Effector memory CD4-positive, alpha-beta T cell (primary cell): ENCODE measurements at regions not wholly inside any gene's neighbourhood (a gene's known extent, or its start where the extent isn't known, plus 50 kb on each side); places are given as distances from the start of the nearest gene placed in this dataset.

Experiments used
- DNase-seq, 3 donors: peaks; one replicate each; pipeline ENCODE4 v3.0.0-alpha.2; 2020
- H3K27ac ChIP-seq: 2 replicates; pipeline ENCODE4 v1.7.0; 2013; ENCODE audit warnings: mild to moderate bottlenecking, low read length, moderate library complexity; ENCODE audit not compliant: insufficient read depth, poor library complexity, severe bottlenecking
- H3K27me3 ChIP-seq: replicated peaks from 2 replicates; pipeline ENCODE4 v1.7.0; 2013; ENCODE audit warnings: mild to moderate bottlenecking, low read length; ENCODE audit not compliant: insufficient read depth, control insufficient read depth, poor library complexity, severe bottlenecking
- H3K36me3 ChIP-seq: 2 replicates; pipeline ENCODE4 v1.7.0; 2013; ENCODE audit warnings: mild to moderate bottlenecking, low read length, moderate library complexity; ENCODE audit not compliant: control insufficient read depth, insufficient read depth
- H3K4me1 ChIP-seq: 2 replicates; pipeline ENCODE4 v1.7.0; 2013; ENCODE audit warnings: low read length, mild to moderate bottlenecking; ENCODE audit not compliant: control insufficient read depth, insufficient read depth, poor library complexity, severe bottlenecking
- H3K4me3 ChIP-seq: 2 replicates; pipeline ENCODE4 v1.7.0; 2013; ENCODE audit warnings: low read length, low read depth, mild to moderate bottlenecking; ENCODE audit not compliant: insufficient read depth, poor library complexity, severe bottlenecking
- H3K9me3 ChIP-seq: 2 replicates; pipeline ENCODE4 v1.7.0; 2013; ENCODE audit warnings: mild to moderate bottlenecking, low read length, moderate library complexity; ENCODE audit not compliant: control insufficient read depth

DNA sequence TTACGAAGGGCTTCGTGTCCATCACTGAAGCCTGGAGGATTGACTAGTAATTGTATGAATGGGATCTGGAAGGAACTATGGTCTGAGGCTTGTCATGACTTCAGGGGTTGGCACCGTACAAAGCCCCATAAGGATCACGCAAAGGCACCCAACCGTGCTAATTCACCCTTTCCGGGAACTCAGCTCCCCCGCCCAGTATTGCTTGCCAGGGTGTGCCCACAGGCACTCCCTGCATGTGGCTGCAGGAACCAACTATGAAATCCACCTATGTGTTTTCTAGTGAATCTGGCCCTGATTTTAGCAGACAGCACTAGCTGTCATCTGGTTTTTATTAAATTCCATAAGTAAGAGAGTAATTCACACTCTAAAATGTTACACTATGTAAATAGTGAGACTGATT is 139.2 kb downstream of the TM2D1 start:
- Histone ChIP-seq H3K27me3 (peaks cover 2% of the 10 kb centered on the region), H3K9me3 (no peaks in the 10 kb centered on the region), H3K36me3 (no peaks in the 10 kb centered on the region), H3K4me3 (no peak overlapping the region), H3K27ac (no peak overlapping the region), H3K4me1 (no peaks in the 10 kb centered on the region)
- DNase-seq = no peak

DNA sequence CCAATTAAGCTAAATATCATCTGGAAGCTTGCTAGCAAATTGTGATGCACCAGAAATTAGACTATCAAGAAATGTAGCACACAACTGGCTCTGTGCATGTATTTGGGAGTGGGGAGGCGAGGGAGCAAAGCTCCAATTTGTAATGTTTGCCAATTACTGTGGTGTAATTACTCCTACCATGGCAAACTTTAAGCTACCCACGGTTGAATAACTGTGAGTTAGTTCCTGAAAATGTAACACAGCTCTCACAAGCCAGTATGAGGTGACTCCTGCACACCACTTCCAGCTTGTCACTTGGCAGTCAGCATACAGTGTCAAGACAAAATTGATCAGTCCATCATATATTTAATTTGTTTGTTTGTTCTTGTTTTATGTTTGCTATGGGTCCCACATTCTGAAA is 141.2 kb downstream of the TM2D1 start:
- Histone ChIP-seq H3K27me3 (peaks cover 6% of the 10 kb centered on the region), H3K9me3 (no peaks in the 10 kb centered on the region), H3K36me3 (no peaks in the 10 kb centered on the region), H3K4me3 (no peak overlapping the region), H3K27ac (no peak overlapping the region), H3K4me1 (no peaks in the 10 kb centered on the region)
- no peak for DNase-seq

DNA sequence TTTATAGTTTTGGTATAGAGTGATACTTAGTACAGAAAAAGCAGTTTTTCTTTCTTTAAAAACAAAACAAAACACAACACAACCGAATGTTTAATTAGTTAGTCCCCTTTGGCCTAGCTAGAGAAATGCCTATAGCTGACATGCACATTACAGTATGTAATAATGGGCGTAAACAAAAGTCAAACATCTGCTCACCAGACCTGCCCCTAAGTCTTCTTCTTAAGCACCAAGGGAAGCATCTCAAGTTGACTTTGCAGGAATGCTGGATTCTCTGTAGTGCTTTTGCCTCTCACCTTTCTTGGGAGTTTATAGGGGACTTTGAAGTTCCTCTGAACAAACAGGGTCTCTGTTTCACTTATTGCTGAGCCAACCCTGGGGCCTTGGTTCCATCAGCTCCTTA is 143.7 kb downstream of the TM2D1 start:
- Histone ChIP-seq H3K27ac (no peak overlapping the region), H3K4me3 (no peak overlapping the region), H3K27me3 (peaks cover 6% of the 10 kb centered on the region), H3K9me3 (no peaks in the 10 kb centered on the region), H3K36me3 (no peaks in the 10 kb centered on the region), H3K4me1 (no peaks in the 10 kb centered on the region)
- DNase-seq = no peak

DNA sequence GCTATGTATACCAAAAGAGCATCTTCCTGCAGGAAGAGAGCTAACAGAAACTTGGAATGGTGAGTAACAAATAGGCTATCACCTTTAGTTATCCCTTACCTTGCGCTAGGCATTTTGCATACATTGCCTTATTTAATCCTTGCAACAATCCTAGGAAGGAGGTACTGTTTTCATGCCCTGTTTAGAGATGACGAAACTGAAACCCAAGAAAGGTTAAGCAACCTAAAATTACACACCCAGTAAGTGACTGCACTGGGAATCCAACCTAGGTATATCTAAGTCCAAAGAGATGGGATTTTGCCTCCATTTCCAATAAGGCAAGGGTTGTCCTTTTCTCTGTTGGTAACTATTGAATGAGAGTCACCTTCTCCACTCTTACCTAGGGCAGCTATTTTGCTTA is 144.5 kb downstream of the TM2D1 start:
- H3K27ac ChIP-seq = no peak overlapping the region
- H3K4me3 ChIP-seq = no peak overlapping the region
- no peak for DNase-seq
- no peaks in the 10 kb centered on the region for H3K36me3 ChIP-seq
- peaks cover 6% of the 10 kb centered on the region for H3K27me3 ChIP-seq
- H3K9me3 ChIP-seq = no peaks in the 10 kb centered on the region
- H3K4me1 ChIP-seq = no peaks in the 10 kb centered on the region

DNA sequence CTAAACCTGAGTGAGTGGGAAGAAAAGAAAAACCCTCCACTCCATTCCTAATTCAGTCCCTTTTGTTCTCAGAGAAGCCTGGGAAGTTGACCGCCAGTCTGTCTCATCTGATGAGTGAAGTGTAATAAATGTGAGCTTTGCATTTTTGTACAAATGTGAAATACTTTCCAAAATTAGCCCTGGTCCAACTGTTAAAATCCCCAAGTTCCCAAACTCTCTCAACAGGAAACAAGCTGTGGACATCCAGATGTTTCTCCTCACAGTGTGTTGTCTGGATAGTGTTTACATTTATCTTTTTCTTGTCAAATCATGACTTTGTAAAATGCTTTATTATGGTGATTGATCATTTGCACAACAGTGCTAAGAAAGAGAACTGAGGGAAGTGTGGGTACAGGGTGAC is 145.1 kb downstream of the TM2D1 start:
- Histone ChIP-seq H3K27ac (no peak overlapping the region), H3K9me3 (no peaks in the 10 kb centered on the region), H3K36me3 (no peaks in the 10 kb centered on the region), H3K4me3 (no peak overlapping the region), H3K4me1 (no peaks in the 10 kb centered on the region), H3K27me3 (peaks cover 6% of the 10 kb centered on the region)
- no peak for DNase-seq

DNA sequence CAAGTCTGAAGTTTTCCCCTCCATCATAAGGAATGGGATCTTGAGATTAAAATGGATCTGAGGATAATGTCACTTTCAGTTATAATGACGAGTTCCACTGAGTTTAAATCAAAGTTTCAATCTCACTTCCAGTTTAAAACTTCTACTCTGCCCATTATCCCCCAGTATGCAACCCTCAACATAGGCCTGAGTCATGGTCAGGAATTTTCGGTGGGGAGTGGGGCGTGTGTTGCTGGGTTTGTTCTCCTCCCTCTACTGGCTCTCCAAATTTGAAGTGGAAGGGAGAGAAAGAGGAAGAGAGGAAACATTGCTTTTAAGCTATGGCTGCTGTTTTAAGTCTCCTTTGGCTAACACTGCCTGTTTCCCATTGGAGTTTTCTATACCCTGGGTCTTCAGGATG is 152.9 kb downstream of the TM2D1 start:
- Histone ChIP-seq H3K4me3 (no peak overlapping the region), H3K4me1 (no peaks in the 10 kb centered on the region), H3K27me3 (no peaks in the 10 kb centered on the region), H3K9me3 (no peaks in the 10 kb centered on the region), H3K27ac (no peak overlapping the region), H3K36me3 (no peaks in the 10 kb centered on the region)
- no peak for DNase-seq

DNA sequence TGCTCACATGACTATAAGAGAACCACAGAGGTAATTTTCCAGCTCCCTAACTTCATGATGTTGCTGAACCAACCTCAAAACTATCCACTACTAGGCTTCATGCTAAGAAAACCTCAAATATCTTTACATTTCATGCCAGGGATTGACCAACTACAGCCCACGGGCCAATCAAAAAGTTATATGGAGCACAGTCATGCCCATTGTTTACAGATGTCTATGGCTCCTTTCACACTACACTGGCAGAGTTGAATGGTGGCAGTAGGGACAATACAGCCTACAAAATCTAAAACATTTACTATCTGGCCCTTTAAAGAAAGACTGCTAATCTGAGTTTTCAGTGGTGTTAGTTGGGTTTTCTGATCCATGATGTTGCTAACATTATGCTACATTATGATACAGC is 154.8 kb downstream of the TM2D1 start:
- DNase-seq = no peak
- peaks cover 10% of the 10 kb centered on the region for H3K9me3 ChIP-seq
- no peak overlapping the region for H3K27ac ChIP-seq
- no peaks in the 10 kb centered on the region for H3K36me3 ChIP-seq
- no peaks in the 10 kb centered on the region for H3K27me3 ChIP-seq
- no peaks in the 10 kb centered on the region for H3K4me1 ChIP-seq
- no peak overlapping the region for H3K4me3 ChIP-seq

DNA sequence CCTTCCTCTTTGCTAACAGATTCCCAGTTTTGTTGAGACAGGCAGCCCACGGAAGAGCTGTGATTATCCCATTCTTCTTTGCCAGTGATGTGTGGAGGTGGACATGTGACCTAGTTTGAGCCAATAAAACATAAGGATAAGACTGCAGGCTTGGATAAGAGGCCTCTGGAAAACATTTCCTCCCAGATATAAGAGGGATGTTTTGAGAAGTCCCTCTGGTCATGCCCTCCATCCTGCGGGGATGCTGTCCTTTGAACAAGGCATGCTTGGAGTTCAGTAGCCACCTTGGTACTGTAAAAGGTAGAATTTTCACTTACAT is 155.7 kb downstream of the TM2D1 start:
- Histone ChIP-seq H3K27ac (no peak overlapping the region), H3K4me1 (no peaks in the 10 kb centered on the region)

DNA sequence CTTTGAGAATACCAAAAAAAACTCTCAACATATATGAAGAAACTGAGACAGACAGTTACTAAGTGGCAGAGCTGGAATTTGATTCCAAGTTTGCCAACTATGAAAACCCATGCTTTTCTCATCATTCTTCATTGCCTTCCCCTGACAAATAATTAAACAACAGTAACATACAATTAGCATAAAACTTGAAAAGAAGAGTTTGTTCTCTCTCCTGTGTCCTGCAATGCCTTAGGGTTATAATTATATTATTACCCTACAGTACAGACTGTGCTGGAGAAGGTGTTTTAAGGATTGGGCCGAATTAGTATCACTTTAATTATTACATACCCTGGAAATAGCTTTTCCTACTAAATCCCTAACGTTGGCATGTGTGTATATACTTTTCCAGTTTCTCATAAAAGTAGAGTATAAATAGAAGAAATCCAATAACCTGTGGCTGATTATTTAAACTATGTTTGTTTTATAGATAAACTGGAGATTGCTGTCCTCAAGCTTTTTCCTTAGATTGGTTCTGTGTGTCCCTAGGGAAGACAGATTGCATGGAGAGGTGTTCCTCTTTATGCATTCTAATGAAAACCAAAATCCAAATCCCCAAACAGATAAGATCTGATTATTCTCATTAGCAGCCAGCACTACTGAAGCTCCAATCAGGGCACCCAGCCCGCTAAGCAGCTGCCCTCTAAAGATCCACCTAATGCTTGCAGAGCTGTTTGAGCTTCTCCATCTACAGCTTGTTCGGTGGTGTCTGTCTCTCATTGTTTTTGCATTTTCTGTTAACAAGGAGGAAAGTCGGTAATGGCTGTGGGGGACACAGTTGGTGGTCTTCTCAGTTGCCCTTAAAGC is 156.3 kb downstream of the TM2D1 start:
- H3K36me3 ChIP-seq = no peaks in the 10 kb centered on the region
- H3K4me1 ChIP-seq = no peaks in the 10 kb centered on the region
- no peak overlapping the region for H3K4me3 ChIP-seq
- no peaks in the 10 kb centered on the region for H3K27me3 ChIP-seq
- peaks cover 10% of the 10 kb centered on the region for H3K9me3 ChIP-seq
- DNase-seq = no peak
- H3K27ac ChIP-seq = no peak overlapping the region

More for the DNA sequence above, 155.7 kb downstream of the TM2D1 start:
- no peaks in the 10 kb centered on the region for H3K36me3 ChIP-seq
- no peak for DNase-seq
- no peak overlapping the region for H3K4me3 ChIP-seq
- H3K9me3 ChIP-seq = peaks cover 10% of the 10 kb centered on the region
- H3K27me3 ChIP-seq = no peaks in the 10 kb centered on the region

DNA sequence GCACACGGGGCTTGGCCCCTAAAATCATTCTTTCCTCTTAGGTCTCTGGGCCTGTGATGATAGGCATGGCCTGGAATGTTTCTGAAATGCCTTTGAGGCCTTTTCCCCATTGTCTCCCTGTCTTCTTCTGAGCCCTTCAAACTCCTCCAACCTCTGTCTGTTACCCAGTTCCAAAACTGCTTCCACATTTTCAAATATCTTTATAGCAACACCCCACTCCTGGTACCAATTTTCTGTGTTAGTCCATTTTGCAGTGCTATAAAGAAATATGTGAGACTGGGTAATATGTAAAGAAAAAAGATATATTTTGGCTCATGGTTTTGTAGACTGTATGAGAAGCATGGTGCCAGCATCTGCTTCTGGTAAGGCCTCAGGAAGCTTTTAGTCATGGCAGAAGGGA is 158.8 kb downstream of the TM2D1 start:
- no peak overlapping the region for H3K4me3 ChIP-seq
- no peak overlapping the region for H3K27ac ChIP-seq
- peaks cover 10% of the 10 kb centered on the region for H3K9me3 ChIP-seq
- H3K4me1 ChIP-seq = no peaks in the 10 kb centered on the region
- DNase-seq = no peak
- H3K27me3 ChIP-seq = no peaks in the 10 kb centered on the region
- no peaks in the 10 kb centered on the region for H3K36me3 ChIP-seq
